ENCODE measurements at regions not wholly inside any gene's neighbourhood (a gene's known extent, or its start where the extent isn't known, plus 50 kb on each side); places are given as distances from the start of the nearest gene placed in this dataset.
A peak's percentile ranks its signal among the peaks of the same experiment; 100 is the strongest.

GRCh38 chr12:124392271-124392666 lies 97.4 kb downstream of the RFLNA start:
- Mint-ChIP-seq H3K9me3 (no peaks in the 10 kb centered on the region), H3K27me3 (ENCODE audit: insufficient read depth) (no peaks in the 10 kb centered on the region), H3K4me1 (peaks cover 3% of the 10 kb centered on the region), H3K36me3 (ENCODE audit: low read depth) (peaks cover 19% of the 10 kb centered on the region), H3K27ac (peak overlapping the region; percentile 66), H3K4me3 (no peak overlapping the region)
- Histone ChIP-seq H3K4me3 (ENCODE audit: low read length) (no peak overlapping the region), H3K27me3 (ENCODE audit: control insufficient read depth, insufficient read depth, low read length, poor library complexity, severe bottlenecking) (no peaks in the 10 kb centered on the region), H3K4me1 (ENCODE audit: control insufficient read depth, insufficient read depth, low read length) (peaks cover 8% of the 10 kb centered on the region), H3K27ac (ENCODE audit: low read depth, low read length) (peak overlapping the region; percentile 83), H3K9ac (ENCODE audit: extremely low read depth, low read length, poor library complexity, severe bottlenecking) (no peak overlapping the region), H3K36me3 (ENCODE audit: control insufficient read depth, insufficient read depth, low read length) (peaks cover 18% of the 10 kb centered on the region), H3K9me3 (ENCODE audit: control insufficient read depth, low read length) (no peaks in the 10 kb centered on the region)
- 65 to 75% methylated on average over 5 to 16 of the region's 16 CpGs for WGBS, 2 experiments (ENCODE audit: insufficient coverage in 1 of 2, insufficient read length in 1 of 2)
- DNase-seq: peak; percentile 94
- peak; percentile 31 for TF ChIP-seq CTCF (conservative IDR thresholded peaks at IDR 0.05)

- WGBS, 2 experiments (ENCODE audit: insufficient coverage in 1 of 2, insufficient read length in 1 of 2): 91 to 92% methylated on average over 26 to 35 of the region's 35 CpGs
- Mint-ChIP-seq H3K4me1 (peaks cover 3% of the 10 kb centered on the region), H3K27me3 (ENCODE audit: insufficient read depth) (no peaks in the 10 kb centered on the region), H3K4me3 (no peak overlapping the region), H3K36me3 (ENCODE audit: low read depth) (peaks cover 19% of the 10 kb centered on the region), H3K9me3 (no peaks in the 10 kb centered on the region), H3K27ac (peak overlapping the region; percentile 69)
- no peaks in the 10 kb centered on the region for H3K27me3 ChIP-seq (ENCODE audit: control insufficient read depth, insufficient read depth, low read length, poor library complexity, severe bottlenecking)
- peaks cover 8% of the 10 kb centered on the region for H3K4me1 ChIP-seq (ENCODE audit: control insufficient read depth, insufficient read depth, low read length)
- H3K4me3 ChIP-seq (ENCODE audit: low read length): no peak overlapping the region
- no peak overlapping the region for H3K9ac ChIP-seq (ENCODE audit: extremely low read depth, low read length, poor library complexity, severe bottlenecking)
- H3K9me3 ChIP-seq (ENCODE audit: control insufficient read depth, low read length): no peaks in the 10 kb centered on the region
- no peak for TF ChIP-seq CTCF (conservative IDR thresholded peaks at IDR 0.05)
- peaks cover 18% of the 10 kb centered on the region for H3K36me3 ChIP-seq (ENCODE audit: control insufficient read depth, insufficient read depth, low read length)
- peak overlapping the region; percentile 2 for H3K27ac ChIP-seq (ENCODE audit: low read depth, low read length)
- DNase-seq: no peak
Observed at GRCh38 chr12:124391340-124392261, 96.7 kb downstream of the RFLNA start.

GRCh38 chr12:124390442-124391097 lies 95.7 kb downstream of the RFLNA start:
- no peaks in the 10 kb centered on the region for H3K9me3 Mint-ChIP-seq
- H3K9me3 ChIP-seq (ENCODE audit: control insufficient read depth, low read length): no peaks in the 10 kb centered on the region
- H3K27me3 Mint-ChIP-seq (ENCODE audit: insufficient read depth): no peaks in the 10 kb centered on the region
- TF ChIP-seq CTCF (conservative IDR thresholded peaks at IDR 0.05): no peak
- H3K9ac ChIP-seq (ENCODE audit: extremely low read depth, low read length, poor library complexity, severe bottlenecking): no peak overlapping the region
- peaks cover 15% of the 10 kb centered on the region for H3K36me3 Mint-ChIP-seq (ENCODE audit: low read depth)
- no peak overlapping the region for H3K4me3 Mint-ChIP-seq
- H3K4me3 ChIP-seq (ENCODE audit: low read length): no peak overlapping the region
- H3K27ac ChIP-seq (ENCODE audit: low read depth, low read length): no peak overlapping the region
- H3K27me3 ChIP-seq (ENCODE audit: control insufficient read depth, insufficient read depth, low read length, poor library complexity, severe bottlenecking): no peaks in the 10 kb centered on the region
- H3K4me1 ChIP-seq (ENCODE audit: control insufficient read depth, insufficient read depth, low read length): peaks cover 8% of the 10 kb centered on the region
- H3K4me1 Mint-ChIP-seq: peaks cover 3% of the 10 kb centered on the region
- no peak for DNase-seq
- 88 to 93% methylated on average over 13 to 26 of the region's 26 CpGs for WGBS, 2 experiments (ENCODE audit: insufficient coverage in 1 of 2, insufficient read length in 1 of 2)
- H3K36me3 ChIP-seq (ENCODE audit: control insufficient read depth, insufficient read depth, low read length): peaks cover 13% of the 10 kb centered on the region
- no peak overlapping the region for H3K27ac Mint-ChIP-seq

All from endodermal cell (in vitro differentiated cells).